Mammary epithelial cell (primary cell): ENCODE measurements at regions not wholly inside any gene's neighbourhood (a gene's known extent, or its start where the extent isn't known, plus 50 kb on each side); places are given as distances from the start of the nearest gene placed in this dataset.

ENCODE experiments used
- CTCF ChIP-seq, 2 donors: IDR thresholded peaks in 1 of 2; conservative IDR thresholded peaks in 1 of 2; 2 replicates each; pipeline ENCODE4 v1.5.1; 2011 to 2012; ENCODE audit warnings: inconsistent platforms in 2 of 2, low read length in 2 of 2, mild to moderate bottlenecking in 2 of 2, control low read depth in 1 of 2, low read depth in 1 of 2; ENCODE audit not compliant: insufficient read depth in 1 of 2; ENCODE audit errors: extremely low read depth in 1 of 2
- EZH2 ChIP-seq: IDR thresholded peaks from 2 replicates; pipeline ENCODE4 v1.6.1; 2012; ENCODE audit warnings: low read length, inconsistent platforms, borderline replicate concordance

GRCh38 chr2:121911036-121911435 lies 155.6 kb downstream of the TSN start:
- TF ChIP-seq CTCF (conservative IDR thresholded peaks at IDR 0.05 in 1 of 2, IDR thresholded peaks at IDR 0.05 in 1 of 2; ENCODE audit: extremely low read depth in 1 of 2, insufficient read depth in 1 of 2, low read depth in 1 of 2, low read length in 2 of 2) (no peak), EZH2 (no peak)
